ENCODE measurements at regions not wholly inside any gene's neighbourhood (a gene's known extent, or its start where the extent isn't known, plus 50 kb on each side); places are given as distances from the start of the nearest gene placed in this dataset.
A peak's percentile ranks its signal among the peaks of the same experiment; 100 is the strongest.
"Not testable (repeated sequence)": the region's sequence is repeated elsewhere in the genome, so short reads cannot be mapped to it uniquely, and the experiment has no call there.

- H3K27me3 ChIP-seq (ENCODE audit: control insufficient read depth, insufficient read depth, low read length); DNase-seq; H3K4me3 ChIP-seq (ENCODE audit: insufficient read depth, low read depth, low read length); H3K36me3 ChIP-seq (replicated peaks; ENCODE audit: control insufficient read depth, insufficient read depth, low read length): not testable (repeated sequence)
Measured at GRCh38 chr2:48233824-48234223, 80.7 kb upstream of the FOXN2 start.

GRCh38 chr2:48235076-48235475, 79.4 kb upstream of the FOXN2 start:
- H3K27me3 ChIP-seq (ENCODE audit: control insufficient read depth, insufficient read depth, low read length), result no peaks in the 10 kb centered on the region
- H3K36me3 ChIP-seq (replicated peaks; ENCODE audit: control insufficient read depth, insufficient read depth, low read length), result no peaks in the 10 kb centered on the region
- no peak for DNase-seq
- no peak overlapping the region for H3K4me3 ChIP-seq (ENCODE audit: insufficient read depth, low read depth, low read length)

- Histone ChIP-seq H3K27me3 (ENCODE audit: control insufficient read depth, insufficient read depth, low read length) (no peaks in the 10 kb centered on the region), H3K4me3 (ENCODE audit: insufficient read depth, low read depth, low read length) (no peak overlapping the region), H3K36me3 (replicated peaks; ENCODE audit: control insufficient read depth, insufficient read depth, low read length) (no peaks in the 10 kb centered on the region)
- DNase-seq, result no peak
Measured at GRCh38 chr2:48238381-48238780, 76.1 kb upstream of the FOXN2 start.

GRCh38 chr2:48240912-48241311, 73.6 kb upstream of the FOXN2 start:
- H3K36me3 ChIP-seq (replicated peaks; ENCODE audit: control insufficient read depth, insufficient read depth, low read length), result no peaks in the 10 kb centered on the region
- no peak for DNase-seq
- H3K4me3 ChIP-seq (ENCODE audit: insufficient read depth, low read depth, low read length), result no peak overlapping the region
- H3K27me3 ChIP-seq (ENCODE audit: control insufficient read depth, insufficient read depth, low read length), result no peaks in the 10 kb centered on the region

GRCh38 chr2:48247206-48247605, 67.3 kb upstream of the FOXN2 start:
- H3K36me3 ChIP-seq (replicated peaks; ENCODE audit: control insufficient read depth, insufficient read depth, low read length), result no peaks in the 10 kb centered on the region
- DNase-seq, result no peak
- H3K27me3 ChIP-seq (ENCODE audit: control insufficient read depth, insufficient read depth, low read length), result no peaks in the 10 kb centered on the region
- no peak overlapping the region for H3K4me3 ChIP-seq (ENCODE audit: insufficient read depth, low read depth, low read length)

GRCh38 chr2:48248251-48248933, 66.1 kb upstream of the FOXN2 start:
- peak; percentile 24 for DNase-seq
- Histone ChIP-seq H3K36me3 (replicated peaks; ENCODE audit: control insufficient read depth, insufficient read depth, low read length) (no peaks in the 10 kb centered on the region), H3K27me3 (ENCODE audit: control insufficient read depth, insufficient read depth, low read length) (no peaks in the 10 kb centered on the region), H3K4me3 (ENCODE audit: insufficient read depth, low read depth, low read length) (no peak overlapping the region)

GRCh38 chr2:48249025-48249424, 65.5 kb upstream of the FOXN2 start:
- no peaks in the 10 kb centered on the region for H3K27me3 ChIP-seq (ENCODE audit: control insufficient read depth, insufficient read depth, low read length)
- H3K36me3 ChIP-seq (replicated peaks; ENCODE audit: control insufficient read depth, insufficient read depth, low read length), result no peaks in the 10 kb centered on the region
- DNase-seq, result no peak
- no peak overlapping the region for H3K4me3 ChIP-seq (ENCODE audit: insufficient read depth, low read depth, low read length)

GRCh38 chr2:48249631-48250473, 64.6 kb upstream of the FOXN2 start:
- no peak for DNase-seq
- Histone ChIP-seq H3K36me3 (replicated peaks; ENCODE audit: control insufficient read depth, insufficient read depth, low read length) (no peaks in the 10 kb centered on the region), H3K27me3 (ENCODE audit: control insufficient read depth, insufficient read depth, low read length) (no peaks in the 10 kb centered on the region), H3K4me3 (ENCODE audit: insufficient read depth, low read depth, low read length) (no peak overlapping the region)

GRCh38 chr2:48250474-48250844, 64.0 kb upstream of the FOXN2 start:
- no peak overlapping the region for H3K4me3 ChIP-seq (ENCODE audit: insufficient read depth, low read depth, low read length)
- DNase-seq, result no peak
- no peaks in the 10 kb centered on the region for H3K36me3 ChIP-seq (replicated peaks; ENCODE audit: control insufficient read depth, insufficient read depth, low read length)
- H3K27me3 ChIP-seq (ENCODE audit: control insufficient read depth, insufficient read depth, low read length), result no peaks in the 10 kb centered on the region

- Histone ChIP-seq H3K27me3 (ENCODE audit: control insufficient read depth, insufficient read depth, low read length) (no peaks in the 10 kb centered on the region), H3K4me3 (ENCODE audit: insufficient read depth, low read depth, low read length) (no peak overlapping the region), H3K36me3 (replicated peaks; ENCODE audit: control insufficient read depth, insufficient read depth, low read length) (no peaks in the 10 kb centered on the region)
- no peak for DNase-seq
Measured at GRCh38 chr2:48250943-48251342, 63.5 kb upstream of the FOXN2 start.

GRCh38 chr2:48251437-48252148, 62.9 kb upstream of the FOXN2 start:
- Histone ChIP-seq H3K36me3 (replicated peaks; ENCODE audit: control insufficient read depth, insufficient read depth, low read length) (no peaks in the 10 kb centered on the region), H3K4me3 (ENCODE audit: insufficient read depth, low read depth, low read length) (no peak overlapping the region), H3K27me3 (ENCODE audit: control insufficient read depth, insufficient read depth, low read length) (no peaks in the 10 kb centered on the region)
- no peak for DNase-seq

GRCh38 chr2:48253301-48253700, 61.2 kb upstream of the FOXN2 start:
- DNase-seq, result no peak
- H3K36me3 ChIP-seq (replicated peaks; ENCODE audit: control insufficient read depth, insufficient read depth, low read length), result no peaks in the 10 kb centered on the region
- no peaks in the 10 kb centered on the region for H3K27me3 ChIP-seq (ENCODE audit: control insufficient read depth, insufficient read depth, low read length)
- no peak overlapping the region for H3K4me3 ChIP-seq (ENCODE audit: insufficient read depth, low read depth, low read length)

GRCh38 chr2:48254839-48255238, 59.6 kb upstream of the FOXN2 start:
- Histone ChIP-seq H3K27me3 (ENCODE audit: control insufficient read depth, insufficient read depth, low read length) (no peaks in the 10 kb centered on the region), H3K36me3 (replicated peaks; ENCODE audit: control insufficient read depth, insufficient read depth, low read length) (no peaks in the 10 kb centered on the region), H3K4me3 (ENCODE audit: insufficient read depth, low read depth, low read length) (no peak overlapping the region)
- no peak for DNase-seq

- no peaks in the 10 kb centered on the region for H3K27me3 ChIP-seq (ENCODE audit: control insufficient read depth, insufficient read depth, low read length)
- H3K4me3 ChIP-seq (ENCODE audit: insufficient read depth, low read depth, low read length), result no peak overlapping the region
- no peak for DNase-seq
- H3K36me3 ChIP-seq (replicated peaks; ENCODE audit: control insufficient read depth, insufficient read depth, low read length), result no peaks in the 10 kb centered on the region
Measured at GRCh38 chr2:48257456-48257855, 57.0 kb upstream of the FOXN2 start.
